Activated CD4-positive, alpha-beta T cell treated with anti-CD3 and anti-CD28 coated beads, Interleukin-2, amount 50 U/mL, for 48 hours (primary cell): ENCODE measurements at regions not wholly inside any gene's neighbourhood (a gene's known extent, or its start where the extent isn't known, plus 50 kb on each side); places are given as distances from the start of the nearest gene placed in this dataset.
"Not testable (repeated sequence)": the region's sequence is repeated elsewhere in the genome, so short reads cannot be mapped to it uniquely, and the experiment has no call there.

Experiments
- DNase-seq, 2 experiments: peaks; one replicate each; pipeline ENCODE4 v3.0.0-alpha.2; 2020

DNA sequence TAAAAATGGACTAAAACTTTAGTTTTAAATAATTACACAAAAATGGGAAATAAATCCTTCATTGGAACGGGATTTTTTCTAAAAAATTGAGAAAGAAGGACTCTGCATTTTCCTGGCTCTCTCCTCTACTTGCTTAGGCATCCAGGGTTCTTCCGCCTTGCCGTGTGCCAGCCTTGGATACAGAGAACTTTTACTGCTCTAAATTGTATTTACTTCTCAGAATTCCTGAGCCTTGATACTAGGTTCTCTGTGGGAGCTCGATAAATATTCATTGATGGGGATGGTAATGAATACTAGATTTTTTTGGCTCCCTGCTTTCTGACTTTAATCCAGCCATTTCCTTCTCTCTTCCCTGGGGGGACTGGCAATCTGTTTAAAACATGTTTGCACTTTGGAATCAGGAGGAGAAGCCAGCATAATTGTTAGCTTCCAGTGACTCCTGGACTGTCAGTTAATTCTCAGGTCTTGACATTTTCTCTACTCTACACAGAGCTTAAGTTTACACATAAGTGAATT, 746.1 kb upstream of the LRRTM1 start:
- no peak for DNase-seq

- DNase-seq: no peak
These were observed 739.1 kb upstream of the LRRTM1 start for GRCh38 chr2:81043681-81044080.

GRCh38 chr2:81007104-81007503, 702.6 kb upstream of the LRRTM1 start:
- DNase-seq: no peak

DNA sequence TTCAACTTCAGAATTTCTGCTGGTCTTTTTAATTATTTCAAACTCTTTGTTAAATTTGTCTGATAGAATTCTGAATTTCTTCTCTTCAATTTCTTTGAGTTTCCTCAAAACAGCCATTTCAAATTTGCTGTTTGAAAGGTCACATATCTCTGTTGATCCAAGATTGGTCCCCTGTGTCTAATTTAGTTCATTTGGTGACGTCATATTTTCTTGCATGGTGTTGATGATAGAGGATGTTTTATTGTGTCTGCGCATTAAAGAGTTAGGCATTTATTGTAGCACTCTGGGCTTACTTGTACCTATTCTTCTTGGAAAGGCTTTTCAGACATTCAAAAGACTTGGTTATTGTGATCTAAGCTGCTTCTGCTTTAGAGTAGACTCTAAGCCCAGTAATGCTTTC, 698.4 kb upstream of the LRRTM1 start:
- DNase-seq: no peak

DNA sequence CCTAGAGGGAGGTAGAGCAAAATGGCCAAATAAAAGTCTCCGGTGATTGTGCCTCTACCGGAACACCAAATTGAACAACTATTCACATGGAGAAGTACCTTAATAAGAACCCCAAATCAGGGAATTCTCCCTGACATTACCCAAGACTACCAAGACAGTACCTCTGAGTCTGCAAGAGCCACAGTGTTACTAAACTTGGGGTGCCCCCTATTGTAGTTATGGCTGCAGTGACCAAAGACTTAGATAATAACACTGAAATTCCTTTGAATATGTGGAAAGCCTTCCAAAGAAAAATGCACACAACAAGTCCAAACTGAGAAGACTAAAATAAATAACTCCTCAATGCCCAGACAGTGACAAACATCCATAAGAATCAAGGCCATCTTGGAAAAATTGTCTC, 682.9 kb upstream of the LRRTM1 start:
- DNase-seq: no peak

DNA sequence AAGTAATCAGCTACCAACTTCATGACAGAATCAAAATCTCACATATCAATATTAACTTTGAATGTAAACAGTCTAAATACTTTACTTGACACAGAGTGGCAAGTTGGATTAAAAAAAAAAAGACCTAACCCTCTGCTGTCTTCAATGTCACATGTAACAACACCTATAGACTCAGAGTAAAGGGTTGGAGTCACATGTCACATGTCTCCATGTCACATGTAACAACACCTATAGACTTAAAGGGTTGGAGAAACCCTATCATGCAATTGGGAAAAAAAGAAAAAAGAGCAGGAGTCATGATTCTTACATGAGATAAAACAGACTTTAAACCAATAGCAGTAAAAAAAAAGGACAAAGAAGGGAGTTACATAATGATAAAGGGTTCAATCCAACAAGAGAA, 665.3 kb upstream of the LRRTM1 start:
- no peak for DNase-seq

GRCh38 chr2:80968450-80968849, 663.9 kb upstream of the LRRTM1 start:
- no peak for DNase-seq

- DNase-seq: no peak
These were observed 643.1 kb upstream of the LRRTM1 start for GRCh38 chr2:80947601-80948130.

DNA sequence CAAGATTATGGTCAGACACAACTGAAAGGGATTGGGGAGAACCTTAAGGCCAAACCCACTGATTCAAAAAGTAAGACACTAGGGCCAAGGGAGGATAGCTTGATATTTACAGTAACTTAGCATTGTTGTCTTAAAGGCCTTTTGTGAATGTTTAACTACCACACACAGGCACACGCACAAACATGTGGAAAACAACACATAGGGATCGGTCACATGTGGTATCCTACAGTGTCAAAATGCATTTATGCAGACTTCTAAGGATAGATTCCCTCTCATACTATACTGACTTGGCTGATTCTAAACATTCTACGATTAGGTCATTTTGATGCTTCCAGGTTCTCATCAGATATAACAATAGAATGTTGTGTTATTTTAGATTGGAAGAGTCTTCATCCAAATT, 638.9 kb upstream of the LRRTM1 start:
- DNase-seq: no peak

- DNase-seq: no peak
These were observed 638.2 kb upstream of the LRRTM1 start for GRCh38 chr2:80942766-80943165.

GRCh38 chr2:80938463-80938862, 633.9 kb upstream of the LRRTM1 start:
- DNase-seq: no peak

GRCh38 chr2:80931820-80932219, 627.3 kb upstream of the LRRTM1 start:
- not testable (repeated sequence) for DNase-seq

DNA sequence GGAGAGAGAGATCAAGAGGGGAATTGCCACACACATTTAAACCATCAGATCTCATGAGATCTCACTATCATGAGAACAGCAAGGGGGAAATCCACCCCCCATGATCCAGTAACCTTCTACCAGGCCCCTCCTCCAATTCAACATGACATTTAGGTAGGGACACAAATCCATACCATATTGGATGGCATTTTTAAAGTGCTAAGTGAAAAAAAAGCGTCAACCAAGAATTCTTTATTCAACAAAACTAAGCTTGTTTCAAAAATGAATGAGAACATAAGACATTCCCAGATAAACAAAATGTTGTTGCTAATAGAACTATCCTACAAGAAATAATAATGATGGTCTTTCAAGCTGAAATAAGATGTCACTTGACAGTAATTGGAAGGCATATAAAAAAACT, 626.2 kb upstream of the LRRTM1 start:
- DNase-seq: no peak

DNA sequence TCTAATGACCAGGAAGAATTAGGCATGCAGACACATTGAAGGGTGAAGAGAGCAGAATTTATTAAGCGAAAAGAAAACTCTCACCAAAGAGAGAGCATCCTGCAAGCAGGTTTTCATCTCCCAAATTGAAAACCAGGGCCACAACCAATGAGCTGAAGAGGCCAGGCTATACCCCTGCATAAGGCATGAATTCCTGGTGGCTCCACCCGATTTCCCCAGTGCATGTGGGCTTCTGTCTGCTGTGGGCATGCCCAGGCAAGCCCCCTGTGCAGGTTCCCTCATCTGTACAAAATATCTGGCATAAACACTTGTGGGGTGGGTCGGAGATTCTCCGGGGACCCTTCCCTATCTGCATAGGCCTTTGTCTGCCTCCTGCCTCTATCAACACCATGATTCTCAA, 621.6 kb upstream of the LRRTM1 start:
- no peak for DNase-seq

DNA sequence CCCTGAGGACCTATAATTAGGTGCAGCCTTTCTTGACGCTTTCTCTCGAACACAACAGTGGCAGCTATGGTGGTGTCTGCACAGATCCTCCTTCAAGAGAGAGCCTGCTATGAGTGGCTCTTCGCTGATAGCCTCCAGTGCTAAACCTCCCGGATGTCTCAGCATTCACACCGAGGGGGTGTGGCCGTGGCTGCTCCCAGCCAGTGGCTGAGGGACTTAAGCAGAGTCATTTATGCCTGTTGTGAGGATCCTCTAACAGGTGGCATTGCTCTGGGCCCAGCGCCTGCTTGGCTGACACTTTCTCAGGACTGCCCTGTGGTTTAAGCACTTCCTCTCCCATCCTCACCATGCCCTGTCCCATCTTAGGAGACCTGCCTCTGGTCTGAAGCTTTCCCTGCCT, 592.0 kb upstream of the LRRTM1 start:
- no peak for DNase-seq

DNA sequence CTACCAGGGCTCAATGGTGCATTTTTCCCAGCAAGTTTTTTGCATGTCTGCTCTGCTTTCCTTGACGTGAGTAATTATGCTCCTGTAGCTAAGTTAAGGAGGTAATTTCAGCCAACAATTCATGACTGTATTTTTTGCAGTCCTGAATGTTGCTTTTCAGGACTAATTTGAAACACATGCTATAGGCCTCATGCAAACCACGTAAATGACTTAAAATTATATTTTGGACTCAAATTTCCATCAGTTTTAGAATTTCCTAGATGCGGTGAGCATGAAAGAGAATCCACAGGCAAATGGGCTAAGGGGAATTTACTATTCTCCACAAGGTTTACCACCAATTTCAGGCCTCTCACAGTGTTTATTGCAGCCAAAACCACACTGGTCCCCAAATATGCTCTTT, 589.9 kb upstream of the LRRTM1 start:
- no peak for DNase-seq

DNA sequence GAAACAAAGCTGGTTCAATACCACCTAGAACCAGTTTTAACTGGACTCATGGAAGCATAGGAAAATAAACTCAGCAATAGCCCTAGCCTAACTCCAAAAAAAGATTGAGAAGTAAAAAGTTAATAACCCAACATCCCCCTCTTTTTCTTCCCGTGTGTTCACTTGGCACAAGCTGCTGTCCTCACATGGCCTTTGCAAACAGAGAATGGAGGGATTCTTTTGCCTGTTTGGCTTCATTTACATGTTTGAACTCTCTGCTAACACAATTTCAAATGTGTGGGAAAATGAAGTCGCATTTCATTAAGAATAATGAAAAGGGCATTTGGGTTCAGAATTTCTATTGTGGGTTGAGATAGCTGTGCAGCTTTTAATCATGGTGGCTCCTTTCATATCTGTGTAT, 589.2 kb upstream of the LRRTM1 start:
- no peak for DNase-seq

DNA sequence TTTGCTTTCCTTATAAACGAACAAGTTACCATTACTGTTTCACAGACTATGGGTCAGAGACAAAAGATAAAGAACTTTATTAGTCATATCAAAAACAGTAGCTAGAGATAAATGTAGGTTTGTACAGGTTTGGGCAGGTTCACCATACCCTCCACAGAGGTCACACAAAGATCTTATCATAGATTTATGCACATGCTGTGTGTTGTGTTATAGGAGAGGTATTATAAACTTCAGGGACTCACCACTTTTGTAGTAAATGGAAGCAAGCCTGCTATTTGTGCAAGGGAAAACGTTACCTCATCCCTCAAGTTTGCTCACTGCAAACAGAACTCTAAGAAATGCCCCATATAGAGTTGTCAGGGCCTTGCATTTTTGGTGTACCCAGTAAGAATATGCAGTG, 584.5 kb upstream of the LRRTM1 start:
- DNase-seq: no peak

DNA sequence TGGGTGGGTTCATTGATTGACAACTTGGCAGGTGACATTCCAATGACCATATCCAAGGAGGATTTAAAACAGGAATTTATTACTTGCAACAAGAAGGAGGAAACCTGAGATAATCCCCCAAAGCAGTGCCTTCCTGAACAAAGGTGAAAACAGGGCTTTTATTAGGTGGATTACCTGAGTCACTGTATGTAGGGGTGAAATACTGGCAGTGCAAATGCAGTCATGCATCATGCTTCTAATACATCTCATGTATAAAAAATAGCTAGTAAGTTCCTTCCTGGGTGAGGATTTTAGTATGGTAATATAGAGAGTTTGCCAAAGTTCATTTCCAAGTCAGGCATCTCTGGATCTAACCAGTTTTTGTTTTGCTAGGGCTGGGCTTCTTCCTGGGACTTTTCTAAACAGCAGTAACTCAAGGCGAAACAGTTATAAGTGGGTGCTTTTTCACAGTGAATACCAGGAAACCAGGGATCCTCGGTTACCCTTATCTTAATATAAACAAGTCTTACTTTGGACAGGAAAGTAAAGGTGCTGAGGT, 583.4 kb upstream of the LRRTM1 start:
- DNase-seq: no peak

- DNase-seq: no peak
These were observed 569.8 kb upstream of the LRRTM1 start for GRCh38 chr2:80874374-80874773.

DNA sequence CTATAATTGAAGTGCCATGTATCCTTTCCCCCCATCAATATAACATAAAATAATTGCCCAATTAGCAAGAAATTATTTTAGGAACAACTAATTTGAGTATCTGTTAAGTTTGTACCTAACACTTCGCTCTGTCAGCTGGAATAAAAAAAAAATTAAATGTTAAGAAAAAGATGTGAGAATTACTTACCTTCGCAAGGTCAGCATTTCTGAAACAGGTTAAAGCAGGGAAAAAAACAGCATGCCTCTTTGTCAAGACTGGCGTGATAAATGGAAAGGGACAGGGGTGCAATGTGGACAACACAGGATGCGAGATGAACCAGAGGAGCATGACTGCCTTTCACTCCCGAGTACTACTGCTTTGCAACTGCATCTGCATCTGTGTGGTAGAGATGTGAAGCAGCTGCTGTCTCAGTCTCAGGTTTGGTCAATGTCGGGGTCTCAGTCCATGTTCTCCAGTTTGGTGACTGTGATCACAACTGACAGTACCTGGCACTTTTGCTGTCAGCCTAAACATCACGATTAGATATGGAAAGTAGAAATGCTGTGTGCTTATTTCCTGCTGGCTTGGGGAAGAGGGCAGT, 565.4 kb upstream of the LRRTM1 start:
- no peak for DNase-seq

- DNase-seq: no peak
These were observed 558.7 kb upstream of the LRRTM1 start for GRCh38 chr2:80863147-80863714.

GRCh38 chr2:80858965-80859364, 554.4 kb upstream of the LRRTM1 start:
- no peak for DNase-seq

DNA sequence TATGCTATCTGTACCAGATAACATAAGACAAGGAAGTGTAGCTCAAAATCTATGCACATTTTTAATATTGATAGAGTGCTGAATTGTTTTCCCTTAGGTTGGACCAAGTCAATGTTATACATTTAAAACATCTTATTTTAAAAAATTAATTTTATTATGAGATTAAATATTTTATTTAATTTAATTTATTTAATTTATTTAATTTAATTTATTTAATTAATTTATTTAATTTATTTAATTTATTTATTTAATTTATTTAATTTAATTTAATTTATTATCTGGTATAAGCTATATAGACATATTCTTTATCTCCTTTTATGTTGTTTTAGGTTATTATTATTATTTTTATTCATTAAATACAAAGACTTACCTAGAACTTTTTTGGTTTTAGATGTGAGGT, 551.7 kb upstream of the LRRTM1 start:
- DNase-seq: no peak

DNA sequence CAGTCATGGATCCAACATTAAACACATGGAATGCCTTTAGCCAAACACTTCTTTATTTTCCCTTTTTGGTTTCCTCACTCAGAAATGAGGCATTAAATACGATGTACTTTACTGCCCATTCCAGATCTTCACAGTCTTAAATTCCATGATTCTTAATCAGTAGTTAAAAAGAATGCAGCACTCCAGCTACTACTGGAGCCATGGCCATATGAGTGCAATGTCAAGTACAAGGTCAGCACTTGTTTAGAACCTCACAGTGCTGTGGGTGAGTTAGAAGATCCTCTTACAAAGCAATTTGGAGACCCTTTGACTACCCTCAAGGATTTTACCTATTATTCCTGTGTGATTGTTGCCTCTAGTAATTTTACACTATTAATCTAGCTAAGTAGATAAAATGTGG, 550.3 kb upstream of the LRRTM1 start:
- no peak for DNase-seq
